Endothelial cell of umbilical vein (primary cell): ENCODE measurements at regions not wholly inside any gene's neighbourhood (a gene's known extent, or its start where the extent isn't known, plus 50 kb on each side); places are given as distances from the start of the nearest gene placed in this dataset.

ENCODE experiments used
- BruUV-seq: library from RNA; stranded (reverse); fragments of 400-500 nt; replicated peaks from 2 replicates; lab custom pipeline; 2021; lab: Mats Ljungman, UMichigan
- CTCF ChIA-PET: fragments of 300-600, 350-600 bp; sonication (Branson Sonifier 250); formaldehyde crosslinking; loops from one replicate; lab custom pipeline; 2021; ENCODE audit warnings: antibody characterized with exemption, inconsistent platforms; lab: Charles Lee
- POLR2A ChIA-PET: fragments of 300-600, 350-600 bp; sonication (Branson Sonifier 250); formaldehyde crosslinking; loops from one replicate; lab custom pipeline; 2021; ENCODE audit warnings: antibody characterized with exemption, inconsistent platforms; lab: Charles Lee
- DNase-seq: peaks from one replicate; pipeline ENCODE4 v3.0.0-alpha.2; 2011; ENCODE audit warnings: low read depth, low spot score
- FAIRE-seq: peaks from 2 replicates; lab custom pipeline; 2011; peaks lifted over from hg19 to GRCh38; lab: Jason Lieb, UNC
- H2AFZ ChIP-seq: 2 replicates; pipeline ENCODE4 v1.6.0; 2012; ENCODE audit warnings: low read depth, low read length, control low read depth, inconsistent platforms
- H3K27ac ChIP-seq: 2 replicates; pipeline ENCODE4 v1.5.1; 2011; ENCODE audit warnings: low read depth, mild to moderate bottlenecking, control low read depth, low read length, moderate library complexity; ENCODE audit not compliant: insufficient read depth
- H3K27me3 ChIP-seq, 2 experiments: 2 replicates each; pipeline versions ENCODE4 v1.6.0 to v1.6.1; 2011; ENCODE audit warnings: low read length in 2 of 2, mixed read lengths in 1 of 2; ENCODE audit not compliant: control insufficient read depth in 2 of 2, insufficient read depth in 2 of 2
- H3K36me3 ChIP-seq, 2 experiments: 2 replicates in 1 of 2; 3 replicates in 1 of 2; pipeline ENCODE4 v1.5.1; 2011; ENCODE audit warnings: low read length in 2 of 2, mild to moderate bottlenecking in 1 of 2, moderate library complexity in 1 of 2; ENCODE audit not compliant: control insufficient read depth in 2 of 2, insufficient read depth in 2 of 2; ENCODE audit errors: extremely low read depth in 1 of 2
- H3K4me1 ChIP-seq: 3 replicates; pipeline ENCODE4 v1.5.1; 2011; ENCODE audit warnings: mild to moderate bottlenecking, low read length; ENCODE audit not compliant: control insufficient read depth, insufficient read depth; ENCODE audit errors: extremely low read depth
- H3K4me2 ChIP-seq: 2 replicates; pipeline ENCODE4 v1.6.1; 2011; ENCODE audit warnings: low read length, control low read depth, mixed read lengths; ENCODE audit not compliant: insufficient read depth
- H3K4me3 ChIP-seq, 3 experiments: fragments of 200-600 bp in 1 of 3; sonication (generic), shearing (Covaris generic) in 1 of 3; replicated peaks in 1 of 3; 2 replicates each; pipeline ENCODE4 v1.5.1; 2011 to 2016; ENCODE audit warnings: control low read depth in 3 of 3, low read length in 3 of 3, mild to moderate bottlenecking in 2 of 3, inconsistent platforms in 1 of 3, low read depth in 1 of 3, moderate library complexity in 1 of 3; ENCODE audit not compliant: insufficient read depth in 1 of 3
- H3K79me2 ChIP-seq: 2 replicates; pipeline ENCODE4 v1.6.0; 2012; ENCODE audit warnings: low read length, inconsistent platforms; ENCODE audit not compliant: control insufficient read depth, insufficient read depth
- H3K9ac ChIP-seq: replicated peaks from 2 replicates; pipeline ENCODE3; 2011; ENCODE audit warnings: low read length, control low read depth; ENCODE audit not compliant: insufficient read depth; ENCODE audit errors: extremely low read depth
- H3K9me1 ChIP-seq: replicated peaks from 3 replicates; pipeline ENCODE4 v1.6.0; 2011; ENCODE audit warnings: mild to moderate bottlenecking, low read length; ENCODE audit not compliant: control insufficient read depth, insufficient read depth; ENCODE audit errors: extremely low read depth
- H3K9me3 ChIP-seq: replicated peaks from 2 replicates; pipeline ENCODE4 v1.5.1; 2012; ENCODE audit warnings: low read length, inconsistent platforms; ENCODE audit not compliant: control insufficient read depth, insufficient read depth
- H4K20me1 ChIP-seq: replicated peaks from 2 replicates; pipeline ENCODE3; 2011; ENCODE audit warnings: mild to moderate bottlenecking, low read length; ENCODE audit not compliant: control insufficient read depth, insufficient read depth; ENCODE audit errors: extremely low read depth
- EZH2 ChIP-seq: IDR thresholded peaks from 2 replicates; pipeline ENCODE4 v1.6.1; 2012; ENCODE audit warnings: borderline replicate concordance, low read depth, mild to moderate bottlenecking, moderate library complexity, low read length, inconsistent platforms; ENCODE audit not compliant: severe bottlenecking
- MYC ChIP-seq: IDR thresholded peaks from one replicate; pipeline ENCODE4 v1.6.1; 2011; ENCODE audit warnings: mild to moderate bottlenecking, low read depth, low read length
- POLR2A ChIP-seq: IDR thresholded peaks from 2 replicates; pipeline ENCODE4 v1.6.1; 2012; ENCODE audit warnings: low read depth, mild to moderate bottlenecking, control low read depth, low read length
- dilution Hi-C: fragments of 300-500 bp; cut with MboI; formaldehyde crosslinking; loops from one replicate; pipeline ENCODE4 v1.15.0; 2019; ENCODE audit warnings: low sequenced_read_pairs; ENCODE audit not compliant: extremely low pct_ligation_motif_present
- intact Hi-C: fragments of 100-400 bp; cut with micrococcal nuclease; formaldehyde crosslinking; loops from one replicate; pipeline ENCODE4 v1.10.0; 2022
- TF ChIP-seq, protein P1 (sequence below): IDR thresholded peaks from 2 replicates; pipeline ENCODE4 v1.6.1; 2011; ENCODE audit not compliant: insufficient read depth, insufficient read length

DNA sequence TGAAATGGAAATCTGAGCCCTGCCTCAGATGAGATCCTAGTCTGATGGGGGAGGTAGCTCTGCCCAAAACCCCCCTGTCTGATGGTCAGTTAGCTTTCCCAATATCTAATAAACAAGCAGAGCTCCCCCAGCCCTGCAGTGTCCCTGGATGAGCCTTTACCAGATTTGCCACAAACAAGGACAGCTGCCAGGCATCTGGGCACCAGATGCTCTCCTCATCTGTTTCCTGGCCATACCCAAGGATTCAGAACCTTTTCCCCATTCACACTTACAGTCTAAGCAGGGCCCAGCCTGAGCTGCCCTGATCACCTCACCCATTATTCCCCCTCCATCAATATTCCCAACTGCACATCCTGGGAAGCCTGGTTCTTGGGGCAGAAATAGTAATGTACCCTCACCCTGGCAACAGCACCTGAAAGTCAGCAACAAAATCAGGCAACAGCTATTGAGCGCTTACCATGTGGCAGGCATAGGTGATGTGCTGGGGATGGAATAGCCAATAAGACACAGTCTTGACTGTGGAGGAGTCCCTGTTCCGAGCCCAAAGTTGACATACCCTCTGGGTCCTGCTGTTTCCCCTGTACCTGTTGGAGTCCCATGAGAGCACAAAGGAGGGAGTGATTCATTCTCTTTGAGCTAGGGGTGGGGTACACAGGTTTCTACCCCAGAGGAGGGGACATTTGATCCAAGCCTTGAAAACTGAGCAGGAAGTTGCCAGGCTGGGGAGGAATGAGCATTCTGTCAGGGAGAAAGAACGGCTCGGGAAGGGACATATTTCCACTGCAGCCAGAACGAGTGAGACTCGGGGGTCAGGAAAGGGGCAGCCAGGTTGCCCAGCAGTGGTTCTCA lies 147.4 kb downstream of the TMEM132E start:
- POLR2A ChIA-PET = no interaction called here
- Histone ChIP-seq H3K4me1 (no peaks in the 10 kb centered on the region), H3K36me3 (no peaks in the 10 kb centered on the region), H3K9me3 (no peaks in the 10 kb centered on the region), H3K9me1 (no peaks in the 10 kb centered on the region), H3K27me3 (no peaks in the 10 kb centered on the region), H2AFZ (no peak overlapping the region), H3K4me2 (no peak overlapping the region), H4K20me1 (no peaks in the 10 kb centered on the region), H3K79me2 (no peaks in the 10 kb centered on the region), H3K27ac (no peak overlapping the region), H3K9ac (no peak overlapping the region), H3K4me3 (no peak overlapping the region)
- no peak for FAIRE-seq
- BruUV-seq = no TSS peak
- dilution Hi-C loops (no loop called here), intact Hi-C loops (no loop called here)
- no peak for TF ChIP-seq EZH2
- CTCF ChIA-PET = no interaction called here
- no peak for DNase-seq

DNA sequence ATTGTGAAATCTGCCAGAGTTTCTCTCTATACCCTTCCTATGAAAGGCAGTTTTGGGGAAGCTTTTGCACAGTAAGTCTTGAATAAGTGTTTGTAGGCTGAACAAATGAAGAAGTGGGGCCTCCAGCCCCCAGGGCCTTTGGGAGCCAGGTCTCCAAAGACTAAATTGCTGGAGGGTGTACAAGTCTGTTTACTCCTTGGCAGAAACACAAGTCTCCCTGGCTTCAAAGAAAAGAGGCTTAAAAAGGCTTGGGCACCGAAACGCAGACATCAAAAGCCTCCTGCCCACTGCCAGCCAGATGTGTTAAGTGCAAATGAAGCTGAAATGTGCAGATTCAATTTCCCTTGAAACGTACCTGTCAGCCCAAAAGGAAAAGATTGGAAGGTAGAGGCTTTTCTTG lies 146.3 kb downstream of the TMEM132E start:
- dilution Hi-C loops (no loop called here), intact Hi-C loops (no loop called here)
- Histone ChIP-seq H3K79me2 (no peaks in the 10 kb centered on the region), H3K9ac (no peak overlapping the region), H3K4me1 (no peaks in the 10 kb centered on the region), H4K20me1 (no peaks in the 10 kb centered on the region), H3K4me2 (no peak overlapping the region), H2AFZ (no peak overlapping the region), H3K27me3 (no peaks in the 10 kb centered on the region), H3K27ac (no peak overlapping the region), H3K9me1 (no peaks in the 10 kb centered on the region), H3K9me3 (no peaks in the 10 kb centered on the region), H3K36me3 (no peaks in the 10 kb centered on the region), H3K4me3 (no peak overlapping the region)
- no peak for FAIRE-seq
- ChIA-PET CTCF (no interaction called here), POLR2A (no interaction called here)
- BruUV-seq = no TSS peak
- no peak for DNase-seq
- TF ChIP-seq MYC (no peak), POLR2A (no peak)
- TF ChIP-seq, protein P1, sequence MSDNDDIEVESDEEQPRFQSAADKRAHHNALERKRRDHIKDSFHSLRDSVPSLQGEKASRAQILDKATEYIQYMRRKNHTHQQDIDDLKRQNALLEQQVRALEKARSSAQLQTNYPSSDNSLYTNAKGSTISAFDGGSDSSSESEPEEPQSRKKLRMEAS = no peak
